PFSK-1 (cell line): ENCODE measurements at regions not wholly inside any gene's neighbourhood (a gene's known extent, or its start where the extent isn't known, plus 50 kb on each side); places are given as distances from the start of the nearest gene placed in this dataset.

ENCODE experiments used
- POLR2AphosphoS5 ChIP-seq: IDR thresholded peaks from 2 replicates; pipeline ENCODE4 v1.6.1; 2012; ENCODE audit warnings: low read depth, mild to moderate bottlenecking, control low read depth, low read length, moderate library complexity
- SIN3A ChIP-seq: IDR thresholded peaks from 2 replicates; pipeline ENCODE4 v1.6.1; 2012; ENCODE audit warnings: mild to moderate bottlenecking, low read length, moderate library complexity, borderline replicate concordance; ENCODE audit not compliant: insufficient read depth

GRCh38 chr4:180805101-180805500 is 1438.1 kb upstream of the TENM3 start:
- TF ChIP-seq POLR2AphosphoS5 (no peak), SIN3A (no peak)
